Tibial nerve (tissue), 4 donors: ENCODE measurements at regions not wholly inside any gene's neighbourhood (a gene's known extent, or its start where the extent isn't known, plus 50 kb on each side); places are given as distances from the start of the nearest gene placed in this dataset.

Source experiments
- CTCF ChIP-seq, 5 experiments: fragments of 200-600 bp in 3 of 5; fragments of 450-650 bp in 2 of 5; sonication (generic) in 3 of 5; IDR thresholded peaks; one replicate each; pipeline ENCODE4 v1.5.1; 2016 to 2019; ENCODE audit warnings: antibody characterized with exemption in 5 of 5, mild to moderate bottlenecking in 3 of 5, moderate library complexity in 2 of 5
- EP300 ChIP-seq, 2 donors: sonication (generic); formaldehyde crosslinking; IDR thresholded peaks; one replicate each; pipeline ENCODE4 v1.6.1; 2017; ENCODE audit warnings: antibody characterized with exemption in 2 of 2, mild to moderate bottlenecking in 1 of 2

GRCh38 chr2:63769915-63770314 lies 71.8 kb upstream of the UGP2 start:
- no peak for TF ChIP-seq CTCF (IDR thresholded peaks at IDR 0.05)
- TF ChIP-seq EP300 (IDR thresholded peaks at IDR 0.05), result no peak
